Esophagus muscularis mucosa (tissue), 3 donors: ENCODE measurements at regions not wholly inside any gene's neighbourhood (a gene's known extent, or its start where the extent isn't known, plus 50 kb on each side); places are given as distances from the start of the nearest gene placed in this dataset.

Experiments
- POLR2AphosphoS5 ChIP-seq, 2 donors: sonication (generic); formaldehyde crosslinking; IDR thresholded peaks; one replicate each; pipeline ENCODE4 v1.6.1; 2017; ENCODE audit warnings: antibody characterized with exemption in 2 of 2
- TF ChIP-seq, protein P1 (sequence below), 3 experiments: fragments of 200-600 bp in 2 of 3; fragments of 450-650 bp in 1 of 3; sonication (generic) in 2 of 3; IDR thresholded peaks; one replicate each; pipeline ENCODE4 v1.5.1; 2017 to 2019; ENCODE audit warnings: antibody characterized with exemption in 3 of 3, mild to moderate bottlenecking in 2 of 3, moderate library complexity in 1 of 3

DNA sequence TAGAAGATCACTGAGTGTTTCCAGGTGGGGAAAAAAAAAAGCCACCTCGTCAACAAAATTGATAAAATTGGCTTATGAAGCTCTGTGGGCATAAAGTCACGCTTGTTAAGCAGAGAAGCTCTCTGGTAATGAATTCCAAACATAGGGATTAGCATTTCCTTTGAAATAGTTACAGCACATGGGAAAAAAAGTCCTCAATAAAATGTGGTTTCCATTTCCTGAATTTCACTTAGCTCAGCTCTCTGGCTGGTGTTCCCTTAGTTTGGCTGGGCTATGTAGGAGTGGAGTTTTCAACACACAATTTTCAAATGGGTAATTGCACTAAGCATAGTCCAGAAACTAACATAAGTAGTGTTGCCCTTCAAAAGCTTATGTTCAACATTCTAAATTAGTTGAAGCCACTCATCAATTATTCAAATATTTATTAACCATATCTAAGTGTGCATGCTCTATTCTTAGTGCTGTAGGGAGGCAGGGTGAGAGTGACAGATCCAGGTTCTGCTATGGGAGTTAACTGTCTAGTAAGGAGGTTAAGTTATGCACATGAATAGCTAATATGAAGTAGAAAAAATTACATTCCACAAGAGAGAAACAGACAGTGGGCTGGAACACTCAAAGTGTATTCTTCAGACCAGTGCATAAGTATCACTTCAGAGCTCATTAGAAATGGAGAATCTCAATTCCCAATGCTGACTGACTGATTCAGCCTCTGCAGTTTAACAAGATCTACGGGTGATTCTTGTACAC is 445.7 kb downstream of the SMARCA1 start:
- TF ChIP-seq, protein P1, sequence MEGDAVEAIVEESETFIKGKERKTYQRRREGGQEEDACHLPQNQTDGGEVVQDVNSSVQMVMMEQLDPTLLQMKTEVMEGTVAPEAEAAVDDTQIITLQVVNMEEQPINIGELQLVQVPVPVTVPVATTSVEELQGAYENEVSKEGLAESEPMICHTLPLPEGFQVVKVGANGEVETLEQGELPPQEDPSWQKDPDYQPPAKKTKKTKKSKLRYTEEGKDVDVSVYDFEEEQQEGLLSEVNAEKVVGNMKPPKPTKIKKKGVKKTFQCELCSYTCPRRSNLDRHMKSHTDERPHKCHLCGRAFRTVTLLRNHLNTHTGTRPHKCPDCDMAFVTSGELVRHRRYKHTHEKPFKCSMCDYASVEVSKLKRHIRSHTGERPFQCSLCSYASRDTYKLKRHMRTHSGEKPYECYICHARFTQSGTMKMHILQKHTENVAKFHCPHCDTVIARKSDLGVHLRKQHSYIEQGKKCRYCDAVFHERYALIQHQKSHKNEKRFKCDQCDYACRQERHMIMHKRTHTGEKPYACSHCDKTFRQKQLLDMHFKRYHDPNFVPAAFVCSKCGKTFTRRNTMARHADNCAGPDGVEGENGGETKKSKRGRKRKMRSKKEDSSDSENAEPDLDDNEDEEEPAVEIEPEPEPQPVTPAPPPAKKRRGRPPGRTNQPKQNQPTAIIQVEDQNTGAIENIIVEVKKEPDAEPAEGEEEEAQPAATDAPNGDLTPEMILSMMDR (IDR thresholded peaks at IDR 0.05): no peak
- no peak for TF ChIP-seq POLR2AphosphoS5 (IDR thresholded peaks at IDR 0.05)
